SU-DHL-6 (cell line): ENCODE measurements at regions not wholly inside any gene's neighbourhood (a gene's known extent, or its start where the extent isn't known, plus 50 kb on each side); places are given as distances from the start of the nearest gene placed in this dataset.

Experiments
- H2AFZ ChIP-seq: fragments of 200-600 bp; sonication (generic); 2 replicates; pipeline ENCODE4 v1.6.1; 2014; ENCODE audit warnings: low read depth, mild to moderate bottlenecking, moderate library complexity, mixed read lengths, antibody characterized with exemption, low read length; ENCODE audit not compliant: severe bottlenecking
- H3F3A ChIP-seq: fragments of 200-600 bp; shearing (Covaris generic); 2 replicates; pipeline ENCODE4 v1.6.0; 2016; ENCODE audit warnings: antibody characterized with exemption, mild to moderate bottlenecking; ENCODE audit not compliant: insufficient read depth
- H3K27ac ChIP-seq: fragments of 200-600 bp; sonication (generic); 2 replicates; pipeline ENCODE4 v1.5.1; 2016; ENCODE audit warnings: low read depth, mild to moderate bottlenecking, low read length, moderate library complexity, mixed read lengths
- H3K27me3 ChIP-seq: fragments of 200-600 bp; sonication (generic), shearing (Covaris generic); 2 replicates; pipeline ENCODE4 v1.6.0; 2014; ENCODE audit warnings: mild to moderate bottlenecking, low read length
- H3K36me3 ChIP-seq: fragments of 200-600 bp; sonication (generic); 2 replicates; pipeline ENCODE4 v1.6.1; 2014; ENCODE audit warnings: mild to moderate bottlenecking, low read length, mixed read lengths
- H3K4me2 ChIP-seq: fragments of 300-600, 200-600 bp; shearing (Covaris generic), sonication (generic); 2 replicates; pipeline ENCODE4 v1.6.0; 2014; ENCODE audit warnings: low read length, low read depth, mild to moderate bottlenecking; ENCODE audit not compliant: poor library complexity, severe bottlenecking
- H3K4me3 ChIP-seq: fragments of 200-600 bp; sonication (generic); 2 replicates; pipeline ENCODE4 v1.5.1; 2014; ENCODE audit warnings: antibody characterized with exemption, low read length, mild to moderate bottlenecking, mixed read lengths; ENCODE audit not compliant: insufficient read depth, poor library complexity, severe bottlenecking
- H3K79me2 ChIP-seq: fragments of 200-600 bp; sonication (generic); 2 replicates; pipeline ENCODE4 v1.6.1; 2014; ENCODE audit warnings: mild to moderate bottlenecking, low read length, moderate library complexity; ENCODE audit not compliant: insufficient read depth
- H3K9ac ChIP-seq: fragments of 200-600 bp; sonication (generic); 2 replicates; pipeline ENCODE4 v1.7.0; 2014; ENCODE audit warnings: mild to moderate bottlenecking, low read length
- H3K9me2 ChIP-seq: fragments of 200-600 bp; sonication (generic); replicated peaks from 2 replicates; pipeline ENCODE4 v1.6.1; 2014; ENCODE audit warnings: low read length; ENCODE audit not compliant: insufficient read depth
- H3K9me3 ChIP-seq: fragments of 200-600 bp; sonication (generic); 2 replicates; pipeline ENCODE4 v1.6.1; 2014; ENCODE audit warnings: low read length, mixed read lengths; ENCODE audit not compliant: insufficient read depth
- H4K20me1 ChIP-seq: fragments of 200-600 bp; sonication (generic); 2 replicates; pipeline ENCODE4 v1.6.1; 2014; ENCODE audit warnings: low read depth, mild to moderate bottlenecking, antibody characterized with exemption, low read length, moderate library complexity, mixed read lengths
- EZH2phosphoT487 ChIP-seq: fragments of 200-600 bp; sonication (generic), shearing (Covaris generic); conservative IDR thresholded peaks from 2 replicates; pipeline ENCODE4 v1.6.1; 2018; ENCODE audit warnings: mild to moderate bottlenecking, antibody characterized with exemption, low read length, moderate library complexity, mixed read lengths
- TF ChIP-seq, protein P1 (sequence below): fragments of 200-600 bp; sonication (generic); IDR thresholded peaks from one replicate; pipeline ENCODE4 v1.5.1; 2017; ENCODE audit warnings: antibody characterized with exemption, mild to moderate bottlenecking, low read length, moderate library complexity; ENCODE audit not compliant: insufficient read depth, poor library complexity, severe bottlenecking

DNA sequence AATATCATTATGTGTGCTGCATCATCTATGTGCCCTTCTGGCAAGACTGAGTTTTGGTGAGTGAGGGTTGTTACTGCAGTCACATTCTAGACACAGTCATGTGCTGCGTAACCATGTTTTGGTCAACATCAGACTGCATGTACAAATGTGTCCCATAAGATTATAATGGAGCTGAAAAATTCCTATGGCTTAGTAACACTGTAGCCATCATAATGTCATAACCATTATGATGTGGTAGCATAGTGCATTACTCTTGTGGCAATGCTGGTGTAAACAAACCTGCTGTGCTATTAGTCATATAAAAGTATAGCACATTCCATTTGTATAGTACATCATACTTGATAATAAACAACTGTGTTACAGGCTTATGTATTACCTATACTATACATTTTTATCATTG is 198.1 kb upstream of the NUDT6 start:
- no peak overlapping the region for H3K4me2 ChIP-seq
- no peaks in the 10 kb centered on the region for H4K20me1 ChIP-seq
- no peak overlapping the region for H2AFZ ChIP-seq
- no peak overlapping the region for H3K4me3 ChIP-seq
- no peaks in the 10 kb centered on the region for H3F3A ChIP-seq
- no peaks in the 10 kb centered on the region for H3K36me3 ChIP-seq
- TF ChIP-seq, protein P1, sequence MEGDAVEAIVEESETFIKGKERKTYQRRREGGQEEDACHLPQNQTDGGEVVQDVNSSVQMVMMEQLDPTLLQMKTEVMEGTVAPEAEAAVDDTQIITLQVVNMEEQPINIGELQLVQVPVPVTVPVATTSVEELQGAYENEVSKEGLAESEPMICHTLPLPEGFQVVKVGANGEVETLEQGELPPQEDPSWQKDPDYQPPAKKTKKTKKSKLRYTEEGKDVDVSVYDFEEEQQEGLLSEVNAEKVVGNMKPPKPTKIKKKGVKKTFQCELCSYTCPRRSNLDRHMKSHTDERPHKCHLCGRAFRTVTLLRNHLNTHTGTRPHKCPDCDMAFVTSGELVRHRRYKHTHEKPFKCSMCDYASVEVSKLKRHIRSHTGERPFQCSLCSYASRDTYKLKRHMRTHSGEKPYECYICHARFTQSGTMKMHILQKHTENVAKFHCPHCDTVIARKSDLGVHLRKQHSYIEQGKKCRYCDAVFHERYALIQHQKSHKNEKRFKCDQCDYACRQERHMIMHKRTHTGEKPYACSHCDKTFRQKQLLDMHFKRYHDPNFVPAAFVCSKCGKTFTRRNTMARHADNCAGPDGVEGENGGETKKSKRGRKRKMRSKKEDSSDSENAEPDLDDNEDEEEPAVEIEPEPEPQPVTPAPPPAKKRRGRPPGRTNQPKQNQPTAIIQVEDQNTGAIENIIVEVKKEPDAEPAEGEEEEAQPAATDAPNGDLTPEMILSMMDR = no peak
- TF ChIP-seq EZH2phosphoT487 = no peak
- no peaks in the 10 kb centered on the region for H3K9me2 ChIP-seq
- H3K9me3 ChIP-seq = no peaks in the 10 kb centered on the region
- H3K27me3 ChIP-seq = no peaks in the 10 kb centered on the region
- no peaks in the 10 kb centered on the region for H3K79me2 ChIP-seq
- no peak overlapping the region for H3K9ac ChIP-seq
- H3K27ac ChIP-seq = no peak overlapping the region

DNA sequence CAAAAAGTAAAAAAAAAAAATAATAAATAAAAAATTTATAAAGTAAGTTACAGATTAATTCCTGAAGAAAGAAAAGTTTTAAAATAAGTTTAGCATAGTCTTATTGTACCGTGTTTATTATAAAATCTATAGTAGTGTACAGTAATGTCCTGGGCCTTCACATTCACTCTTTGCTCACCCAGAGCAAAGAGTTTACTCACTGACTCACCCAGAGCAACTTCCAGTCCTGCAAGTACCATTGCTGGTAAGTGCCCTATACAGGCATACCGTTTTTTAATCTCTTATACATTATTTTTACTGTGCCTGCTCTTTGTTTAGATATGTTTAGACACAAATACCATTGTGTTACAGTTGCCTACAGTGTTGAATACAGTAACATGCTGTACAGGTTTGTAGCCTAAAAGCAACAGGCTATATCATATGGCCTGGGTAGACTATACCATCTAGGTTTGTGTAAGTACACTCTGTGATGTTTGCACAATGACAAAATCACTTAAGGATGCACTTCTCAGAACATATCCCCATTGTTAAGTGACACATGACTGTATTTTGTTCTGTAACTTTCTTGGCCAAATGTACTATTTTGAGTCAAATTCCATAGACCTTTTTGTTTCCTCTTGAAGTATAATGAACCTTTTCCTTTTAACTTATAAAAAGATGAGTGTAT is 199.0 kb upstream of the NUDT6 start:
- TF ChIP-seq, protein P1 = no peak
- no peak for TF ChIP-seq EZH2phosphoT487
- H3K9ac ChIP-seq = no peak overlapping the region
- no peaks in the 10 kb centered on the region for H3K9me2 ChIP-seq
- no peaks in the 10 kb centered on the region for H4K20me1 ChIP-seq
- H3K36me3 ChIP-seq = no peaks in the 10 kb centered on the region
- no peak overlapping the region for H3K4me3 ChIP-seq
- H3K79me2 ChIP-seq = no peaks in the 10 kb centered on the region
- no peak overlapping the region for H3K27ac ChIP-seq
- no peak overlapping the region for H2AFZ ChIP-seq
- H3K27me3 ChIP-seq = no peaks in the 10 kb centered on the region
- H3F3A ChIP-seq = no peaks in the 10 kb centered on the region
- H3K9me3 ChIP-seq = no peaks in the 10 kb centered on the region
- H3K4me2 ChIP-seq = no peak overlapping the region

DNA sequence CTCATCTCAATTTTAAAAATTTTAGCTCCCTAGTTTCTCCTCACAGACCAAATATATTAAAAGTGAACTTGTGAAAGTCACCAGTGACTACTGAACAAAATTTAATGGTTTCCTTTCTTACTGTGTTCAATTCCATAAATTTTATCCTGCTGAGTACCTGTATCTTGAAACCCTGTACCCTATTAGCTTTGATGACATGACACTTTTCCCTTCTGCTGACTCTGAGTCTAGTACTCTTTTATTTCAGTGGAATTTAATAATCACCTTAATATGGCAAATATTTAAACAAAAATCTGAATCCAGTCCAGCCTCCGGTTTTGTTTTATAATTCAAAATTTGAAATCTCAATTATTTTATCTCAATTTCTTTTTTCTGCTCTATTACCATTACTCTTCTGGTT is 203.1 kb upstream of the NUDT6 start:
- no peaks in the 10 kb centered on the region for H3K79me2 ChIP-seq
- H3K36me3 ChIP-seq = no peaks in the 10 kb centered on the region
- no peak overlapping the region for H3K9ac ChIP-seq
- H3K4me3 ChIP-seq = no peak overlapping the region
- H3F3A ChIP-seq = no peaks in the 10 kb centered on the region
- H3K4me2 ChIP-seq = no peak overlapping the region
- no peaks in the 10 kb centered on the region for H3K9me2 ChIP-seq
- no peak overlapping the region for H3K27ac ChIP-seq
- no peak overlapping the region for H2AFZ ChIP-seq
- H3K27me3 ChIP-seq = no peaks in the 10 kb centered on the region
- no peaks in the 10 kb centered on the region for H4K20me1 ChIP-seq
- TF ChIP-seq, protein P1 = no peak
- TF ChIP-seq EZH2phosphoT487 = no peak
- no peaks in the 10 kb centered on the region for H3K9me3 ChIP-seq
